ENCODE measurements at regions not wholly inside any gene's neighbourhood (a gene's known extent, or its start where the extent isn't known, plus 50 kb on each side); places are given as distances from the start of the nearest gene placed in this dataset.

DNA sequence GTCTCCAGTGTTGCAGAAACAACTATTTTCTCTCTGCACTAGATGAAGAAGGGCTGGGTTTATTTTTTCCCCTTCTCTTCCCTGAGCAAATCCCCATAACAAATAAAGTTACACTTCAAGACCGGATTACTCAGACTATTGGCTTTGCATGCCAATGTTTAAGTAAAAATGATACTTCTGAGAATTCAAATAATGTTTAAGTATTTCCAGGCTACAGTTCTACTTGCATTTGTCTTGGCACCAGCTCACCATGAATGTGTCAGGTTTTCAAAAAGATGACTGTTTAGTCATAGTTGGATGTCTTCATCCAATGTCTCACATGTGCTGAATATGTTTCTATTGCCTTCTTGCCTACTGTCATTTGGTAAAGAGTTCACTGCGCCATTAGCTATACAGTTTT lies 912.6 kb downstream of the GATA3 start:
- TF ChIP-seq CTCF (IDR thresholded peaks at IDR 0.05; ENCODE audit: extremely low read depth, missing control alignments) = no peak
- no peak for DNase-seq (ENCODE audit: low spot score)

GRCh38 chr10:8969853-8970252 lies 915.4 kb downstream of the GATA3 start:
- no peak for DNase-seq (ENCODE audit: low spot score)
- no peak for TF ChIP-seq CTCF (IDR thresholded peaks at IDR 0.05; ENCODE audit: extremely low read depth, missing control alignments)

GRCh38 chr10:8975535-8975934 lies 921.0 kb downstream of the GATA3 start:
- TF ChIP-seq CTCF (IDR thresholded peaks at IDR 0.05; ENCODE audit: extremely low read depth, missing control alignments) = no peak
- DNase-seq (ENCODE audit: low spot score) = no peak

- no peak for TF ChIP-seq CTCF (IDR thresholded peaks at IDR 0.05; ENCODE audit: extremely low read depth, missing control alignments)
- no peak for DNase-seq (ENCODE audit: low spot score)
Measured at GRCh38 chr10:8978100-8978499, 923.6 kb downstream of the GATA3 start.

DNA sequence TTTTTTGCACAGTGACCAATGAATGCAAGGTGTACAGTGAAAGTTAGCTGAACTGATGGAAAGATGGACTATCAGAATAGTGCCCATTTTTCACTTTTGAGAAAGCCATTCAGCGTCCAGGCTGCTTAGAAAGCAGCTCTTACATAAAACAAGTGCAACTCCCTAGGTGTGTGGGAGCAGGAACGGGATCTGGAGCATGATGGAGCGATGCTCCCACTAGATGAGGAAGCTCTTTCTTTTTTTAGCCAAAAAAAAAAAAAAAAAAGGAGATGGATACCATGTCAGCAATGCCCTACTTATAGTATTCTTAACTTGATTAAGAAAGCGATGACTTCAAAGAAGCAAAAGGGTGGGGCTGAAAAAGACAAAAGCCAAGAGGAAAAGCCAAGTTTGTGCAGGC lies 925.5 kb downstream of the GATA3 start:
- TF ChIP-seq CTCF (IDR thresholded peaks at IDR 0.05; ENCODE audit: extremely low read depth, missing control alignments) = no peak
- DNase-seq (ENCODE audit: low spot score) = no peak

- TF ChIP-seq CTCF (IDR thresholded peaks at IDR 0.05; ENCODE audit: extremely low read depth, missing control alignments) = no peak
- no peak for DNase-seq (ENCODE audit: low spot score)
Measured at GRCh38 chr10:8981277-8981676, 926.8 kb downstream of the GATA3 start.

- no peak for TF ChIP-seq CTCF (IDR thresholded peaks at IDR 0.05; ENCODE audit: extremely low read depth, missing control alignments)
- no peak for DNase-seq (ENCODE audit: low spot score)
Measured at GRCh38 chr10:8985651-8986050, 931.2 kb downstream of the GATA3 start.

Measured in GM20000 (cell line).